K562 (cell line): ENCODE measurements at regions not wholly inside any gene's neighbourhood (a gene's known extent, or its start where the extent isn't known, plus 50 kb on each side); places are given as distances from the start of the nearest gene placed in this dataset.
A peak's percentile ranks its signal among the peaks of the same experiment; 100 is the strongest.

Experiments
- ATF7 ChIP-seq: fragments of 450-650 bp; IDR thresholded peaks from 2 replicates; pipeline ENCODE4 v1.7.1; 2014; ENCODE audit warnings: mild to moderate bottlenecking, moderate library complexity
- HMG20A ChIP-seq: fragments of 450-650 bp; formaldehyde crosslinking; conservative IDR thresholded peaks from 2 replicates; pipeline ENCODE4 v1.4.0; 2020; ENCODE audit warnings: mild to moderate bottlenecking, mixed read lengths
- JUND ChIP-seq, 2 experiments: IDR thresholded peaks; 2 replicates in 1 of 2; 3 replicates in 1 of 2; pipeline ENCODE4 v1.6.1; 2011; ENCODE audit warnings: borderline replicate concordance in 2 of 2, low read depth in 2 of 2, low read length in 2 of 2, improper control_type of control experiment in 1 of 2, missing biosample characterization in 1 of 2, missing genetic modification characterization in 1 of 2, missing genetic modification reagents in 1 of 2
- SETDB1 ChIP-seq: IDR thresholded peaks from one replicate; pipeline ENCODE4 v1.6.1; 2012; ENCODE audit warnings: low read length, control low read depth, inconsistent platforms
- SMARCE1 ChIP-seq: fragments of 450-650 bp; IDR thresholded peaks from 2 replicates; pipeline ENCODE4 v1.7.1; 2016; ENCODE audit warnings: mild to moderate bottlenecking
- TRIM28 ChIP-seq: fragments of 450-650 bp; IDR thresholded peaks from 2 replicates; pipeline ENCODE4 v1.6.1; 2017
- TF ChIP-seq, protein P1 (sequence below), 2 experiments: fragments of 450-650 bp in 1 of 2; sonication (generic) in 1 of 2; formaldehyde crosslinking; conservative IDR thresholded peaks; 2 replicates each; pipeline versions ENCODE4 v1.4.0 to v1.8.1; 2020 to 2022; ENCODE audit warnings: mild to moderate bottlenecking in 1 of 2, missing genetic modification reagents in 1 of 2
- TF ChIP-seq, protein P2 (sequence below), 2 experiments: fragments of 200-800 bp in 1 of 2; sonication (Bioruptor generic) in 1 of 2; sonication (generic) in 1 of 2; formaldehyde crosslinking in 1 of 2; IDR thresholded peaks in 1 of 2; conservative IDR thresholded peaks in 1 of 2; 2 replicates each; pipeline versions ENCODE4 v1.5.0 to v1.6.1; 2016 to 2020; ENCODE audit warnings: missing compliant biosample characterization in 1 of 2, missing genetic modification characterization in 1 of 2, missing genetic modification reagents in 1 of 2
- TF ChIP-seq, protein P3 (sequence below), 3 experiments: IDR thresholded peaks in 2 of 3; conservative IDR thresholded peaks in 1 of 3; 2 replicates each; pipeline ENCODE4 v1.5.1; 2011 to 2012; ENCODE audit warnings: low read length in 3 of 3, mild to moderate bottlenecking in 3 of 3, control low read depth in 2 of 3, improper control_type of control experiment in 1 of 3, inconsistent platforms in 1 of 3, low read depth in 1 of 3, mixed read lengths in 1 of 3, moderate library complexity in 1 of 3; ENCODE audit not compliant: insufficient read depth in 2 of 3

DNA sequence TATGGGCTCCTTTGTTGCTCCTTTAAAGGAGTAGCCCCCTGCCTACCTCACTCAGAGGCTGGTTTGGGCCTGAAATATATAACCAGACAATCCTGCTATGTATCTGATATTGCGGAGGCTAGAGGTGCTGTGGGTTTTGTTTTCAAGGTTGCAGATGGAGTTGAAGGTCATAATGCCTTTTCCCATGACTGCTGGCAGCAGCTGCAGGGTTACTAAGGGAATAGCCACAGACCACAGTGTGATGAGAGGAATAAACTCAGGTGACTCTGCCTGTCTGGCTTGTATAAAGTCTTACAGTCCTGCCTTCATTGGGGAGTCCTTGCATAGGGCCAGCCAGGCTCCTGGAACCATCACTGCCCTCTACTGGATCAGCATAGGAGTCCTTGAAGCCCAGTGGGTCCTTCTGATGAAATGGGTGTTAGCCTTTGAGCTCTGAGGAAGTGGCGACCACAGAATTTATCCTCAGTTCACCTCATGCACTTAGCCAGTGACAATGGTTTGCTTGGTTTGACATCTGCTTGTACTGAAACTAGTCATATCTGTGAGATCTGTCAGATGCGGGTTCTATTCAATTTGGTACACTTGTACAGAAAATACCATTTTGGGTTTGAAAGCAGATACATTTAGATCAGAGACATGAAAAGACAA is 174.4 kb upstream of the HMCN1 start:
- TF ChIP-seq, protein P1, sequence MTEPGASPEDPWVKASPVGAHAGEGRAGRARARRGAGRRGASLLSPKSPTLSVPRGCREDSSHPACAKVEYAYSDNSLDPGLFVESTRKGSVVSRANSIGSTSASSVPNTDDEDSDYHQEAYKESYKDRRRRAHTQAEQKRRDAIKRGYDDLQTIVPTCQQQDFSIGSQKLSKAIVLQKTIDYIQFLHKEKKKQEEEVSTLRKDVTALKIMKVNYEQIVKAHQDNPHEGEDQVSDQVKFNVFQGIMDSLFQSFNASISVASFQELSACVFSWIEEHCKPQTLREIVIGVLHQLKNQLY (CRISPR knock-in tag; conservative IDR thresholded peaks at IDR 0.05): no peak
- no peak for TF ChIP-seq ATF7
- no peak for TF ChIP-seq HMG20A (CRISPR knock-in tag)
- TF ChIP-seq TRIM28: no peak
- no peak for TF ChIP-seq JUND (IDR thresholded peaks at IDR 0.05; ENCODE audit: borderline replicate concordance, low read depth, low read length)
- no peak for TF ChIP-seq JUND (tag; IDR thresholded peaks at IDR 0.05; ENCODE audit: borderline replicate concordance, low read depth, low read length)
- TF ChIP-seq, protein P2, sequence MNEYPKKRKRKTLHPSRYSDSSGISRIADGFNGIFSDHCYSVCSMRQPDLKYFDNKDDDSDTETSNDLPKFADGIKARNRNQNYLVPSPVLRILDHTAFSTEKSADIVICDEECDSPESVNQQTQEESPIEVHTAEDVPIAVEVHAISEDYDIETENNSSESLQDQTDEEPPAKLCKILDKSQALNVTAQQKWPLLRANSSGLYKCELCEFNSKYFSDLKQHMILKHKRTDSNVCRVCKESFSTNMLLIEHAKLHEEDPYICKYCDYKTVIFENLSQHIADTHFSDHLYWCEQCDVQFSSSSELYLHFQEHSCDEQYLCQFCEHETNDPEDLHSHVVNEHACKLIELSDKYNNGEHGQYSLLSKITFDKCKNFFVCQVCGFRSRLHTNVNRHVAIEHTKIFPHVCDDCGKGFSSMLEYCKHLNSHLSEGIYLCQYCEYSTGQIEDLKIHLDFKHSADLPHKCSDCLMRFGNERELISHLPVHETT (CRISPR knock-in tag; conservative IDR thresholded peaks at IDR 0.05 in 1 of 2, IDR thresholded peaks at IDR 0.05 in 1 of 2): no peak
- TF ChIP-seq, protein P3, sequence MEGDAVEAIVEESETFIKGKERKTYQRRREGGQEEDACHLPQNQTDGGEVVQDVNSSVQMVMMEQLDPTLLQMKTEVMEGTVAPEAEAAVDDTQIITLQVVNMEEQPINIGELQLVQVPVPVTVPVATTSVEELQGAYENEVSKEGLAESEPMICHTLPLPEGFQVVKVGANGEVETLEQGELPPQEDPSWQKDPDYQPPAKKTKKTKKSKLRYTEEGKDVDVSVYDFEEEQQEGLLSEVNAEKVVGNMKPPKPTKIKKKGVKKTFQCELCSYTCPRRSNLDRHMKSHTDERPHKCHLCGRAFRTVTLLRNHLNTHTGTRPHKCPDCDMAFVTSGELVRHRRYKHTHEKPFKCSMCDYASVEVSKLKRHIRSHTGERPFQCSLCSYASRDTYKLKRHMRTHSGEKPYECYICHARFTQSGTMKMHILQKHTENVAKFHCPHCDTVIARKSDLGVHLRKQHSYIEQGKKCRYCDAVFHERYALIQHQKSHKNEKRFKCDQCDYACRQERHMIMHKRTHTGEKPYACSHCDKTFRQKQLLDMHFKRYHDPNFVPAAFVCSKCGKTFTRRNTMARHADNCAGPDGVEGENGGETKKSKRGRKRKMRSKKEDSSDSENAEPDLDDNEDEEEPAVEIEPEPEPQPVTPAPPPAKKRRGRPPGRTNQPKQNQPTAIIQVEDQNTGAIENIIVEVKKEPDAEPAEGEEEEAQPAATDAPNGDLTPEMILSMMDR (IDR thresholded peaks at IDR 0.05 in 2 of 3, conservative IDR thresholded peaks at IDR 0.05 in 1 of 3; ENCODE audit: insufficient read depth in 2 of 3, low read depth in 1 of 3, low read length in 3 of 3): peak; percentile 57 to 67 (median 65)
- TF ChIP-seq SMARCE1: no peak
- TF ChIP-seq SETDB1: no peak
